OCI-M1 (cell line): ENCODE measurements at regions not wholly inside any gene's neighbourhood (a gene's known extent, or its start where the extent isn't known, plus 50 kb on each side); places are given as distances from the start of the nearest gene placed in this dataset.
"Not testable (repeated sequence)": the region's sequence is repeated elsewhere in the genome, so short reads cannot be mapped to it uniquely, and the experiment has no call there.

Experiments used
- DNase-seq: peaks from one replicate; lab custom pipeline; 2025; lab: John Stamatoyannopoulos, UW

GRCh38 chr4:111398906-111399330 is 746.3 kb upstream of the FAM241A start:
- peak; percentile 41 for DNase-seq

- DNase-seq, result no peak
Measured at GRCh38 chr4:111399623-111400022, 745.6 kb upstream of the FAM241A start.

- no peak for DNase-seq
Measured at GRCh38 chr4:111400741-111401140, 744.5 kb upstream of the FAM241A start.

GRCh38 chr4:111404673-111405072 is 740.6 kb upstream of the FAM241A start:
- DNase-seq, result no peak

GRCh38 chr4:111405989-111406388 is 739.3 kb upstream of the FAM241A start:
- DNase-seq, result no peak

- no peak for DNase-seq
Measured at GRCh38 chr4:111410571-111410970, 734.7 kb upstream of the FAM241A start.

- DNase-seq, result no peak
Measured at GRCh38 chr4:111417521-111417920, 727.7 kb upstream of the FAM241A start.

- no peak for DNase-seq
Measured at GRCh38 chr4:111433441-111433840, 711.8 kb upstream of the FAM241A start.

- DNase-seq, result no peak
Measured at GRCh38 chr4:111434586-111434985, 710.7 kb upstream of the FAM241A start.

GRCh38 chr4:111435986-111436744 is 709.1 kb upstream of the FAM241A start:
- DNase-seq, result no peak

GRCh38 chr4:111441687-111442086 is 703.6 kb upstream of the FAM241A start:
- DNase-seq, result no peak

GRCh38 chr4:111444836-111445235 is 700.4 kb upstream of the FAM241A start:
- DNase-seq, result not testable (repeated sequence)

- DNase-seq, result peak; percentile 2
Measured at GRCh38 chr4:111449657-111450056, 695.6 kb upstream of the FAM241A start.

- DNase-seq, result no peak
Measured at GRCh38 chr4:111450867-111451266, 694.4 kb upstream of the FAM241A start.

- peak; percentile 4 for DNase-seq
Measured at GRCh38 chr4:111453216-111453615, 692.0 kb upstream of the FAM241A start.

GRCh38 chr4:111454961-111455360 is 690.3 kb upstream of the FAM241A start:
- DNase-seq, result no peak

- DNase-seq, result peak; percentile 19
Measured at GRCh38 chr4:111464251-111465045, 680.8 kb upstream of the FAM241A start.

- no peak for DNase-seq
Measured at GRCh38 chr4:111466811-111467604, 678.2 kb upstream of the FAM241A start.

GRCh38 chr4:111475001-111475400 is 670.3 kb upstream of the FAM241A start:
- peak; percentile 42 for DNase-seq

- no peak for DNase-seq
Measured at GRCh38 chr4:111475666-111476065, 669.6 kb upstream of the FAM241A start.

- no peak for DNase-seq
Measured at GRCh38 chr4:111480510-111480909, 664.7 kb upstream of the FAM241A start.

- no peak for DNase-seq
Measured at GRCh38 chr4:111483375-111484169, 661.7 kb upstream of the FAM241A start.
